GM18951 (cell line): ENCODE measurements at regions not wholly inside any gene's neighbourhood (a gene's known extent, or its start where the extent isn't known, plus 50 kb on each side); places are given as distances from the start of the nearest gene placed in this dataset.

Experiments
- POLR2A ChIP-seq: IDR thresholded peaks from 4 replicates; pipeline ENCODE4 v1.6.1; 2011; ENCODE audit warnings: mild to moderate bottlenecking; ENCODE audit not compliant: insufficient read length, insufficient read depth; ENCODE audit errors: extremely low read depth
- in situ Hi-C: fragments of 300-500 bp; cut with MboI; formaldehyde crosslinking; loops from one replicate; pipeline ENCODE4 v1.12.0; 2022; ENCODE audit warnings: low sequenced_read_pairs, mixed read lengths, inconsistent platforms; ENCODE audit not compliant: unreplicated experiment

GRCh38 chr2:30385327-30385726 is 61.7 kb upstream of the LCLAT1 start:
- in situ Hi-C loops: loop anchor here (25.0 kb wide), 1 partner anchor 302 kb away; no protein-coding TSS in a partner anchor
- no peak for TF ChIP-seq POLR2A

DNA sequence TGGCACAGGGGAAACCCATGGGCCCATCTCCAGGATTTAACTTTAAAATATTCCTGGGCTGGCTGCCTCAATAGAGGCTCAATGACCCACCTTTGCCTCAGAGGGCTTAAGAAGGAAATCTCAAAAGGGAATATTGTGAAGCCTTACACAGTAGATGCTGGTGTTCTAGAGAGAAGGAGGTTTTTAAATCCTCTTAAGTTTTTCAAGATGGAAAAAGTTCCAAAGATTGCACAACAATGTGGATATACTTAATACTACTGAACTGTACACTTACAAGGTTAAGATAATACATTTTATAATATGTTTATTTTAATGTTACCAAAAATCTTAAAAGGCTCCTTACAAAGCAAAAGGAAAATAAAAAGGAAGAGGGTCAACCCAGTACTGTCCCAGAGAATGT is 54.9 kb upstream of the LCLAT1 start:
- in situ Hi-C loops: loop anchor here (25.0 kb wide), 1 partner anchor 295 kb away; no protein-coding TSS in a partner anchor
- TF ChIP-seq POLR2A: no peak

- TF ChIP-seq POLR2A: no peak
Observed at GRCh38 chr2:30393510-30393909, 53.5 kb upstream of the LCLAT1 start.

DNA sequence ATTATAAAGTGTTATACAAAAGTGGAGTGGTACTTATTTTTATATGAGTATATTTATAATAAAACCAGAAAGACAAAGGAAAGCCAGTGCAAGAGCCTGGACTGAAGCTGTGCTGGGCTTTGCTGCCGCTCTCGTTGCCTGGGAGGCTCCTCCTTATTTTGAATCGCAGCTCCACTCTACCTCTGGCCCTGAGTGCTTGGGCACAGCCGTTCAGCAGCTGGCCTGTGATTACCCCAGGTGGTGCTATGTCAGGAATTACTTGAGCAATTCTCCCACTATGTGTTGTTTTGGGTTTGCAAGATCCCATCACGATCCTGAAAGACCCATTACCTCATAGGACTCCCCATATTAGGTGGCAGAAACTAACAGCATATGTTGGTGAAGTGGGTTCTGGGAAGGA is 53.0 kb upstream of the LCLAT1 start:
- in situ Hi-C loops: loop anchor here (25.0 kb wide), 1 partner anchor 293 kb away; no protein-coding TSS in a partner anchor
- TF ChIP-seq POLR2A: no peak

More at GRCh38 chr2:30393510-30393909, 53.5 kb upstream of the LCLAT1 start:
- in situ Hi-C loops: loop anchor here (25.0 kb wide), 1 partner anchor 294 kb away; no protein-coding TSS in a partner anchor

GRCh38 chr2:30396436-30397232 is 50.4 kb upstream of the LCLAT1 start:
- TF ChIP-seq POLR2A: no peak
- in situ Hi-C loops: loop anchor here (25.0 kb wide), 1 partner anchor 291 kb away; no protein-coding TSS in a partner anchor
